ENCODE measurements at regions not wholly inside any gene's neighbourhood (a gene's known extent, or its start where the extent isn't known, plus 50 kb on each side); places are given as distances from the start of the nearest gene placed in this dataset.

- Histone ChIP-seq H3K4me3 (no peak overlapping the region), H3K9me3 (no peaks in the 10 kb centered on the region), H3K36me3 (replicated peaks) (no peaks in the 10 kb centered on the region), H3K27me3 (ENCODE audit: low read depth) (no peaks in the 10 kb centered on the region; the same call in 1 of the 2 replicates), H3K4me1 (0 out of 2 replicates have a peak, but pooled peaks cover 2% of the 10 kb centered on the region)
- in situ Hi-C loops (cut with MboI; ENCODE audit: low sequenced_read_pairs) = no loop called here
- DNase-seq (ENCODE audit: low spot score in 2 of 2) = no peak
These were observed 169.7 kb downstream of the IGLL1 start for GRCh38 chr22:23410411-23410810.

GRCh38 chr22:23409976-23410375 lies 170.1 kb downstream of the IGLL1 start:
- 0 out of 2 replicates have a peak, but pooled peaks cover 2% of the 10 kb centered on the region for H3K4me1 ChIP-seq
- in situ Hi-C loops (cut with MboI; ENCODE audit: low sequenced_read_pairs) = no loop called here
- no peak for DNase-seq (ENCODE audit: low spot score in 2 of 2)
- no peaks in the 10 kb centered on the region for H3K36me3 ChIP-seq (replicated peaks)
- no peaks in the 10 kb centered on the region; the same call in 1 of the 2 replicates for H3K27me3 ChIP-seq (ENCODE audit: low read depth)
- no peak overlapping the region for H3K4me3 ChIP-seq
- no peaks in the 10 kb centered on the region for H3K9me3 ChIP-seq

DNA sequence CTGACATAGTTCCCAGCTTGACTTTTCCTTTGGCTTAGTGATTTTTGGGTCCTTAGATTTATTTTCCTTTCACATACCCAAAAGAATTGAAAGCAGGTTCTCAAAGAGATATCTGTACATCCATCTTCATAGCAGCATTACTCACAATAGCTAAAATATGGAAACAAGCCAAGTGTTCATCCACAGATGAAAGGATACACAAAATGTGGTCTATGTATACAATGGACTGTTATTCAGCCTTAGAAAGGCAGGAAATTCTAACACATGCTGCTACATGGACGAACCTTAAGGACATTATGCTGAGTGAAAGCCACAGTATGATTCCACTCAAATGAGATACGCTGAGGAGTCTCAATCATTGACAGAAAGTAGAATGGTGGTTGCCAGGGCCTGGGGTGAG lies 171.8 kb downstream of the IGLL1 start:
- in situ Hi-C loops (cut with MboI; ENCODE audit: low sequenced_read_pairs) = no loop called here
- no peaks in the 10 kb centered on the region; the same call in 1 of the 2 replicates for H3K27me3 ChIP-seq (ENCODE audit: low read depth)
- H3K36me3 ChIP-seq (replicated peaks) = no peaks in the 10 kb centered on the region
- DNase-seq (ENCODE audit: low spot score in 2 of 2) = no peak
- 0 out of 2 replicates have a peak, but pooled peaks cover 2% of the 10 kb centered on the region for H3K4me1 ChIP-seq
- H3K4me3 ChIP-seq = no peak overlapping the region
- no peaks in the 10 kb centered on the region for H3K9me3 ChIP-seq

- H3K4me3 ChIP-seq = no peak overlapping the region
- DNase-seq (ENCODE audit: low spot score in 2 of 2) = no peak
- H3K36me3 ChIP-seq (replicated peaks) = no peaks in the 10 kb centered on the region
- H3K27me3 ChIP-seq (ENCODE audit: low read depth) = no peaks in the 10 kb centered on the region; the same call in 1 of the 2 replicates
- no peaks in the 10 kb centered on the region for H3K9me3 ChIP-seq
- H3K4me1 ChIP-seq = peaks cover 9% of the 10 kb centered on the region; the same call in 1 of the 2 replicates
- in situ Hi-C loops (cut with MboI; ENCODE audit: low sequenced_read_pairs) = no loop called here
These were observed 174.7 kb downstream of the IGLL1 start for GRCh38 chr22:23405366-23405851.

GRCh38 chr22:23404689-23405365 lies 175.3 kb downstream of the IGLL1 start:
- H3K9me3 ChIP-seq = no peaks in the 10 kb centered on the region
- DNase-seq (ENCODE audit: low spot score in 2 of 2) = peak; percentile 7 to 68
- peaks cover 9% of the 10 kb centered on the region; the same call in 1 of the 2 replicates for H3K4me1 ChIP-seq
- in situ Hi-C loops (cut with MboI; ENCODE audit: low sequenced_read_pairs) = no loop called here
- no peaks in the 10 kb centered on the region for H3K36me3 ChIP-seq (replicated peaks)
- no peaks in the 10 kb centered on the region; the same call in 1 of the 2 replicates for H3K27me3 ChIP-seq (ENCODE audit: low read depth)
- no peak overlapping the region for H3K4me3 ChIP-seq

GRCh38 chr22:23403720-23404688 lies 176.1 kb downstream of the IGLL1 start:
- in situ Hi-C loops (cut with MboI; ENCODE audit: low sequenced_read_pairs) = no loop called here
- no peak for DNase-seq (ENCODE audit: low spot score in 2 of 2)

GRCh38 chr22:23403152-23403719 lies 176.9 kb downstream of the IGLL1 start:
- Histone ChIP-seq H3K4me3 (peak overlapping the region; percentile 21), H3K36me3 (replicated peaks) (no peaks in the 10 kb centered on the region), H3K9me3 (no peaks in the 10 kb centered on the region), H3K27me3 (ENCODE audit: low read depth) (no peaks in the 10 kb centered on the region; the same call in 1 of the 2 replicates), H3K4me1 (peaks cover 8% of the 10 kb centered on the region; the same call in 1 of the 2 replicates)
- in situ Hi-C loops (cut with MboI; ENCODE audit: low sequenced_read_pairs) = no loop called here
- no peak for DNase-seq (ENCODE audit: low spot score in 2 of 2)

More at GRCh38 chr22:23403720-23404688, 176.1 kb downstream of the IGLL1 start:
- Histone ChIP-seq H3K27me3 (ENCODE audit: low read depth) (no peaks in the 10 kb centered on the region; the same call in 1 of the 2 replicates), H3K4me3 (no peak overlapping the region), H3K4me1 (peaks cover 9% of the 10 kb centered on the region; the same call in 1 of the 2 replicates), H3K36me3 (replicated peaks) (no peaks in the 10 kb centered on the region), H3K9me3 (no peaks in the 10 kb centered on the region)

DNA sequence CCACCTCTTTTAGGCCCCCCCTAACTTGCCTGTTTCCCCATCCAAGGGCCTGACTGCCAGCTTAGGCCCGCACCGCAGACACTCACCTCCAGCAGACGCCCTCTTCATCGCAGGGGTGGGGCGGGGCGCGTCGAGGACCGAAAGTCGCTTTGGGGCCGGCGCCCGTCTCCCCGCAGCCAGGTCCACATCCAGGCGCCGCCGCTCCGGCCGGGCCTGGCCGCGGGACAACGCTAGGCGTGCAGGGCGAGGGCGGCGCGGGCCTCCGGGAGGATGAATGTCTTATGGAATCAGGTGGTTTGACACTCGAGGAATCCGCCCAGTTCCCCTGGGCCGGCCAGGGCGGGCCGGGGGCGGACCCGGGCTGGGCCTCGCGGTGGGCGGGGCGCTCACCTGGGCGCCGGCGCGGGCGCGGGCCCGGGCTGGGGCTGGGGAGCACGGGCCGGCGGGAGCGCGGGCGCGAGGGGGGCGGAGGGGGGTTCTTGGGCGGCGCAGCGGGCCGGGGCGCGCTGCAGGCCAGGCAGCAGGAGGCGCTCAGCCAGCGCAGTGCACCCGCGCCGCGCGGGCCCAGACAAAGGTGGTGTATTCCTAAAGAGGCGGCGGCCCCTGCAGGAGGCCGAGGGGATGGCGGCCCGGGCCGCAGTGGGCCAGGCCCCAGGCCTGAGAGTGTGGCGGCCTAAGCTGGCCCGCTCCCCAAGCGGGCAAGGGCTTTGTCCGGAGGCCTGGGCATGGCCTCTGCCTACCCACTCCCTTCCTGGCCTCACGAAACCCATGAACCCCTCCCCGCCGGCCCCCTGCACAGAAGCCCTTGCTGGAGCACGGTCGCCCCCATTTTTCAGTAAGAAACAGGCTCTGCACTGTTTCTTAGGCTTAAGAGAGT lies 177.6 kb downstream of the IGLL1 start:
- Histone ChIP-seq H3K9me3 (no peaks in the 10 kb centered on the region), H3K4me1 (peaks cover 7% of the 10 kb centered on the region; the same call in 1 of the 2 replicates), H3K4me3 (peak overlapping the region; percentile 21), H3K36me3 (replicated peaks) (no peaks in the 10 kb centered on the region), H3K27me3 (ENCODE audit: low read depth) (no peaks in the 10 kb centered on the region; the same call in 1 of the 2 replicates)
- peak; percentile 78 to 91 for DNase-seq (ENCODE audit: low spot score in 2 of 2)
- in situ Hi-C loops (cut with MboI; ENCODE audit: low sequenced_read_pairs) = no loop called here

DNA sequence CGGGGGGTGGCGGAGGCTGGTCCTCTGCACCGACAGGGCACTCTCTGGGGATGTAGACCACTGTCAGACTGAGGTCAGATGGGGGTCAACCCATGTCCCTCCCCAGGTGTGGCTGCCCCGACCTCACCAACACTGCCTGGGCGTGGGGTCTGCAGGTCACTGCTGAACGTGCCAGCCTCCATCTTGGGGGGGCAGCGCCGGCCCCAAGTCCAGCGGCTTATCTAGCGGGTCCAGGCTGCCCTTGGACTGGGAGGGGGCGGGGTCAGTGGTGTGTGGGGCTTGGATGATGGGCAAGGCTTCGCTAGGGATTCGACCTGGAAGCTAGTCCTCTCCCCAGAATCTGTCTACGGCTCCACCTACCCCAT lies 178.2 kb downstream of the IGLL1 start:
- in situ Hi-C loops (cut with MboI; ENCODE audit: low sequenced_read_pairs) = no loop called here
- Histone ChIP-seq H3K4me3 (peak overlapping the region; percentile 17), H3K36me3 (replicated peaks) (no peaks in the 10 kb centered on the region), H3K27me3 (ENCODE audit: low read depth) (no peaks in the 10 kb centered on the region; the same call in 1 of the 2 replicates), H3K9me3 (no peaks in the 10 kb centered on the region), H3K4me1 (peaks cover 7% of the 10 kb centered on the region; the same call in 1 of the 2 replicates)
- DNase-seq (ENCODE audit: low spot score in 2 of 2) = peak in 1 of 2 experiments; percentile 40

DNA sequence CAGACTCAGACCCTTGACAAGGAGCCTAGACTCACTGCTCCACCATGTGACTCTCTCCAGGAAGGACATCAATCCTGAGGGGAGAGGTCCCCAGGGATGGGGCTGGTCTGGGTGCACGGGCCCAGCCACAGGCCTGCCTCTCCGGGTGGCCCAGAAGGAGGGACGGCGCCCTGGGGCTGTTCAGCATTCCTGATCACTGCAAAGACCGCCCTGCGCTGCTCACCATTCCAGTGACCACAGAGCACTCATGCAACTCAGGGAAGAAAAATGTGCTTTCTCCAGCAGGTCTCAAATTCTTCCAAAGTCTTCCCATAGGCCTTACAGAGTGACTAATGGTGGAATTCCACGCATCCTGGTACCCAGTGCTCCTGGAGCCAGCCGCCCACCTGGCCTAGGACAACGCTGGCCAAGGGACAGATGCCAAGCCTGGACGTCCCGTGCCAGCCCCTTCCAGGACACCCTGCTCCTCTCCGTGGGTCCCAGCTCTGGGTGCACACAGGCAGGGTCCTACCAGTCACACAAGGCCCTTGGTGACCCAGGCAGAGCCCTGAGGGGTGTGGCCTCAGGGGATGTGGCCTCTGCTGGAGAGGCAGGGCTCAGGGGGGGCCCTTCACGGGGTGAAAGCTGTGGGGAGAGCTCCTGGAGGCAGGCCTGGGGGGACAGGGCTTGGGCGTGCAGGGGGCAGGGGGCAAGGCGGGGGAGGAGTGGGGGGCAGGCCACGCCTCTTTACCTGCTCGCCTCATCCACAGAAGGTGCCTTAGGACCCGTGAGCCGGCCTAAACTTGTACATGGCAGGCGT lies 178.8 kb downstream of the IGLL1 start:
- no peaks in the 10 kb centered on the region for H3K36me3 ChIP-seq (replicated peaks)
- H3K9me3 ChIP-seq = no peaks in the 10 kb centered on the region
- H3K4me3 ChIP-seq = no peak overlapping the region
- in situ Hi-C loops (cut with MboI; ENCODE audit: low sequenced_read_pairs) = no loop called here
- H3K27me3 ChIP-seq (ENCODE audit: low read depth) = no peaks in the 10 kb centered on the region; the same call in 1 of the 2 replicates
- peaks cover 7% of the 10 kb centered on the region; the same call in 1 of the 2 replicates for H3K4me1 ChIP-seq
- DNase-seq (ENCODE audit: low spot score in 2 of 2) = no peak

DNA sequence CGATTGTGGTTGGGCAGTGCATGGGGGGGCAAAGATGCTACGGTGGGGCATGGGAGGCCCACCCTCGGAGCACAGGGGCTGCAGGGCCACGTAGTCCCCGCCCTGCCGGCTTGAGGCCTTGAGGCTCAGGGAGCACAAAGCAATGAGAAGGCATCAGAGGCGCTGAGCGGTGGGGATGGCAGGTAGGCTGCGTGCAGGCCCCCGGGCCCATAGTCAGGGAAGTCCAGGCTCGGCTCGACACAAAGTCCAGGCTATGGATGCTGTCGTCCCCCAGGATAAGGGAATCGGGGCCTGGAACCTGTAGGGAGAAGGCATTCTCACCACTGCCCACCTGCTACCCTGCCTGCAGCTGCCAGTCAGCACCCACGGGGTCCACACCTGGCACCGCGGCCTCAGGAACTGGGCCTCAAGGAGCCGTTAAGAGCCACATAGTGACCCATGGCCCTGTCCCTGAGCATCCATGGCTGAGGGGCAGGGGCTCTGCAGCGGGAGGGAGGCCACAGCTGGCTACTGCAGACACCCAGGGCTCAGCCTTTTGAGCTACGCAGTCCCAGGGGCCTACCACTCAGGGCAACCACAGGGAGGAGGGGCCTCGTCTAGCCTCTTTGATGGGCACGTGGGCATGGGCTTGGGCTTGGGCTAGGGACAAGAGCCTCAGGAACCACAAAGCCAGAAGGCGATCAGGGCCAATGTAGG lies 179.7 kb downstream of the IGLL1 start:
- in situ Hi-C loops (cut with MboI; ENCODE audit: low sequenced_read_pairs) = no loop called here
- Histone ChIP-seq H3K4me3 (no peak overlapping the region), H3K4me1 (peaks cover 7% of the 10 kb centered on the region; the same call in 1 of the 2 replicates), H3K9me3 (no peaks in the 10 kb centered on the region), H3K27me3 (ENCODE audit: low read depth) (no peaks in the 10 kb centered on the region), H3K36me3 (replicated peaks) (no peaks in the 10 kb centered on the region)
- DNase-seq (ENCODE audit: low spot score in 2 of 2) = no peak

All from HAP-1 (cell line).